Calu3 (cell line): ENCODE measurements at regions not wholly inside any gene's neighbourhood (a gene's known extent, or its start where the extent isn't known, plus 50 kb on each side); places are given as distances from the start of the nearest gene placed in this dataset.

Source experiments
- BruUV-seq: library from RNA; stranded (reverse); fragments of 400-500 nt; replicated peaks from 2 replicates; lab custom pipeline; 2021; lab: Mats Ljungman, UMichigan
- CTCF ChIA-PET: fragments of 300-600 bp; sonication (Branson Sonifier 250); formaldehyde crosslinking; loops from one replicate; lab custom pipeline; 2022; ENCODE audit warnings: antibody characterized with exemption; lab: Charles Lee
- DNase-seq: peaks from one replicate; pipeline ENCODE4 v3.0.0; 2022
- H3K27ac Mint-ChIP-seq: one replicate; pipeline ENCODE4 v1.8.0; 2022; ENCODE audit warnings: mixed read lengths; ENCODE audit not compliant: unreplicated experiment
- H3K27me3 Mint-ChIP-seq: one replicate; pipeline ENCODE4 v1.8.0; 2022; ENCODE audit warnings: mixed read lengths; ENCODE audit not compliant: unreplicated experiment
- H3K36me3 Mint-ChIP-seq: one replicate; pipeline ENCODE4 v1.8.0; 2022; ENCODE audit warnings: mild to moderate bottlenecking, moderate library complexity, mixed read lengths; ENCODE audit not compliant: insufficient read depth, unreplicated experiment
- H3K4me1 Mint-ChIP-seq: one replicate; pipeline ENCODE4 v1.8.0; 2022; ENCODE audit warnings: mild to moderate bottlenecking, low read depth, mixed read lengths; ENCODE audit not compliant: unreplicated experiment
- H3K4me3 Mint-ChIP-seq: one replicate; pipeline ENCODE4 v1.8.0; 2022; ENCODE audit warnings: mild to moderate bottlenecking, low read depth, moderate library complexity, mixed read lengths; ENCODE audit not compliant: unreplicated experiment
- H3K9me3 Mint-ChIP-seq: one replicate; pipeline ENCODE4 v1.8.0; 2022; ENCODE audit warnings: low read depth, mixed read lengths; ENCODE audit not compliant: unreplicated experiment
- CTCF ChIP-seq: fragments of 200-600 bp; IDR thresholded peaks from one replicate; pipeline ENCODE4 v1.8.0; 2022; ENCODE audit warnings: antibody characterized with exemption; ENCODE audit not compliant: unreplicated experiment
- intact Hi-C: fragments of 100-400 bp; cut with micrococcal nuclease; formaldehyde crosslinking; loops from one replicate; pipeline ENCODE4 v1.10.0; 2022; ENCODE audit not compliant: unreplicated experiment

- intact Hi-C loops, result no loop called here
- Mint-ChIP-seq H3K27me3 (no peaks in the 10 kb centered on the region), H3K36me3 (peaks cover 5% of the 10 kb centered on the region), H3K27ac (no peak overlapping the region), H3K4me1 (peaks cover 43% of the 10 kb centered on the region), H3K4me3 (no peak overlapping the region), H3K9me3 (no peaks in the 10 kb centered on the region)
- CTCF ChIA-PET, result interaction anchor here (0.9 kb wide), 1 partner anchor 84 kb away, joined by 4 read pairs; no protein-coding TSS in a partner anchor
- no peak for DNase-seq
- no peak for TF ChIP-seq CTCF
- no TSS peak for BruUV-seq
These were observed 125.3 kb upstream of the DST start for GRCh38 chr6:56767892-56768531.

GRCh38 chr6:56767435-56767834, 124.7 kb upstream of the DST start:
- no TSS peak for BruUV-seq
- CTCF ChIA-PET, result interaction anchor here (0.9 kb wide), 1 partner anchor 75 kb away, joined by 3 read pairs; no protein-coding TSS in a partner anchor

GRCh38 chr6:56766806-56767178, 124.1 kb upstream of the DST start:
- BruUV-seq, result no TSS peak
- no peak for TF ChIP-seq CTCF
- H3K4me3 Mint-ChIP-seq, result no peak overlapping the region
- peaks cover 5% of the 10 kb centered on the region for H3K36me3 Mint-ChIP-seq
- H3K27ac Mint-ChIP-seq, result no peak overlapping the region
- intact Hi-C loops, result no loop called here
- no peaks in the 10 kb centered on the region for H3K27me3 Mint-ChIP-seq
- peaks cover 44% of the 10 kb centered on the region for H3K4me1 Mint-ChIP-seq
- H3K9me3 Mint-ChIP-seq, result no peaks in the 10 kb centered on the region
- no peak for DNase-seq
- CTCF ChIA-PET, result interaction anchor here (0.9 kb wide), 1 partner anchor 76 kb away, joined by 3 read pairs; no protein-coding TSS in a partner anchor

More at GRCh38 chr6:56767435-56767834, 124.7 kb upstream of the DST start:
- DNase-seq, result no peak
- H3K36me3 Mint-ChIP-seq, result peaks cover 5% of the 10 kb centered on the region
- intact Hi-C loops, result no loop called here
- no peak overlapping the region for H3K4me3 Mint-ChIP-seq
- peaks cover 42% of the 10 kb centered on the region for H3K4me1 Mint-ChIP-seq
- H3K27ac Mint-ChIP-seq, result no peak overlapping the region
- no peak for TF ChIP-seq CTCF
- H3K9me3 Mint-ChIP-seq, result no peaks in the 10 kb centered on the region
- no peaks in the 10 kb centered on the region for H3K27me3 Mint-ChIP-seq

- no peak overlapping the region for H3K27ac Mint-ChIP-seq
- peaks cover 5% of the 10 kb centered on the region for H3K36me3 Mint-ChIP-seq
- peaks cover 44% of the 10 kb centered on the region for H3K4me1 Mint-ChIP-seq
- no peak for TF ChIP-seq CTCF
- no peaks in the 10 kb centered on the region for H3K9me3 Mint-ChIP-seq
- CTCF ChIA-PET, result interaction anchor here (0.9 kb wide), 1 partner anchor 76 kb away, joined by 3 read pairs; no protein-coding TSS in a partner anchor
- intact Hi-C loops, result no loop called here
- BruUV-seq, result no TSS peak
- no peak for DNase-seq
- H3K4me3 Mint-ChIP-seq, result no peak overlapping the region
- no peaks in the 10 kb centered on the region for H3K27me3 Mint-ChIP-seq
These were observed 123.6 kb upstream of the DST start for GRCh38 chr6:56766139-56766805.
